ENCODE measurements at regions not wholly inside any gene's neighbourhood (a gene's known extent, or its start where the extent isn't known, plus 50 kb on each side); places are given as distances from the start of the nearest gene placed in this dataset.

DNA sequence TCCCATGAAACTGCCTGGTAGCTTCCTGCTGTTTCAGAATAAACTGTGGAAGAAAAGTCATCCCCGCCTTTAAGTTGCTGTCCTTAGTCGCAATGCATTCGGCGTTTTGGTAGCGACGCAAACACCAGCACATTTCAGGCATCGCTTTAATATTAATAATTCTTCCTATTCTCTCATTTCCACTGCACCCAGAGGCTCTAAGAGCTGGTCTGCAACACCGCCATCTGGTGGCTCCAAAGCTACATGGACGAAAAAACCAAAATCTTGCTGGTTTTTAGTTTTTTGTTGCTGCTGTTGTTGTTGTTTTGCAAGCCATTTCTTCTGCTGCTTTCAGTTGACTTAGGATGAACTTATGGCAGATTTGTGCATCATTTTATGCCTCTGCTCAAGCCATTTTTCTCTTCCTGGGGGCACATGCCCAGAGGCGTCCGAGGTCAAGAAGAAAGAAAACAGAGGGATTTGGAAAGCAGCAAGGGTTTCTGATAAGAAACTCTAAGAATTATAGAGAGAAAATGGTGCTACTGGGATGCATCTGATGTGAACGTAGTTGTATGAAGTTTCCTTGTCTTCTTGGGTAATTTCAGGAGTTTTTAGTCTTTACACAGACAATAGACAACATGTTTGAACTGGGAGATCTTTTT lies 345.4 kb upstream of the KIRREL3 start:
- no peak overlapping the region for H3K27ac Mint-ChIP-seq (ENCODE audit: unreplicated experiment)
- peak; percentile 82 for TF ChIP-seq CTCF (IDR thresholded peaks at IDR 0.05; ENCODE audit: unreplicated experiment)
- no peaks in the 10 kb centered on the region for H3K9me3 Mint-ChIP-seq (ENCODE audit: unreplicated experiment)
- H3K27me3 Mint-ChIP-seq (ENCODE audit: unreplicated experiment) = no peaks in the 10 kb centered on the region
- peak; percentile 46 for DNase-seq (ENCODE audit: low spot score)
- H3K4me3 Mint-ChIP-seq (ENCODE audit: unreplicated experiment) = no peak overlapping the region
- H3K36me3 Mint-ChIP-seq (ENCODE audit: low read depth, unreplicated experiment) = peaks cover 3% of the 10 kb centered on the region
- H3K4me1 Mint-ChIP-seq (ENCODE audit: unreplicated experiment) = no peaks in the 10 kb centered on the region

- no peaks in the 10 kb centered on the region for H3K27me3 Mint-ChIP-seq (ENCODE audit: unreplicated experiment)
- no peak for DNase-seq (ENCODE audit: low spot score)
- no peak for TF ChIP-seq CTCF (IDR thresholded peaks at IDR 0.05; ENCODE audit: unreplicated experiment)
- H3K4me3 Mint-ChIP-seq (ENCODE audit: unreplicated experiment) = no peak overlapping the region
- H3K4me1 Mint-ChIP-seq (ENCODE audit: unreplicated experiment) = peaks cover 16% of the 10 kb centered on the region
- no peaks in the 10 kb centered on the region for H3K9me3 Mint-ChIP-seq (ENCODE audit: unreplicated experiment)
- no peaks in the 10 kb centered on the region for H3K36me3 Mint-ChIP-seq (ENCODE audit: low read depth, unreplicated experiment)
- no peak overlapping the region for H3K27ac Mint-ChIP-seq (ENCODE audit: unreplicated experiment)
Measured at GRCh38 chr11:127340438-127340837, 339.9 kb upstream of the KIRREL3 start.

DNA sequence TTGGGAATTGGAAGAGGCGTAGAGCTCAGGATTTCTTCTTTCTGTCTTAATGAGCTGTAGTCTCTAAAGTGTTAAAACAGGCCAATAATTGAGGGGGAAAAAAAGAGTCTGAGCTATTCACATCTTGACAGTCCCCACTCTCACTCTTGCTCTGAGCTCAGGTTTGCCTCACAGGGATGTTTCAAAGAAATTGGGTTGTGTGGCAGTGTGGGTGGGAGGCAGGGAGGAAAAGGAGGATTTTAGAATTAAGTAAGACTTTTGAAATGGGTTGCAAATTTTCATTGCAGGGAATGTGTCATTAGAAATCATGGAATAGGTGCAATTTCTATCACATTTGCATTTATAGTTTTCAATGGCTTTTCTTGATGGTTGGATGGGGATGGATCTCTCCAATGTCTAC lies 338.8 kb upstream of the KIRREL3 start:
- Mint-ChIP-seq H3K4me1 (ENCODE audit: unreplicated experiment) (peaks cover 16% of the 10 kb centered on the region), H3K27ac (ENCODE audit: unreplicated experiment) (no peak overlapping the region), H3K9me3 (ENCODE audit: unreplicated experiment) (no peaks in the 10 kb centered on the region), H3K36me3 (ENCODE audit: low read depth, unreplicated experiment) (no peaks in the 10 kb centered on the region), H3K4me3 (ENCODE audit: unreplicated experiment) (no peak overlapping the region), H3K27me3 (ENCODE audit: unreplicated experiment) (no peaks in the 10 kb centered on the region)
- TF ChIP-seq CTCF (IDR thresholded peaks at IDR 0.05; ENCODE audit: unreplicated experiment) = no peak
- no peak for DNase-seq (ENCODE audit: low spot score)

GRCh38 chr11:127338380-127339259 lies 338.1 kb upstream of the KIRREL3 start:
- H3K27me3 Mint-ChIP-seq (ENCODE audit: unreplicated experiment) = no peaks in the 10 kb centered on the region
- no peak for DNase-seq (ENCODE audit: low spot score)
- H3K36me3 Mint-ChIP-seq (ENCODE audit: low read depth, unreplicated experiment) = no peaks in the 10 kb centered on the region
- peaks cover 16% of the 10 kb centered on the region for H3K4me1 Mint-ChIP-seq (ENCODE audit: unreplicated experiment)
- no peak for TF ChIP-seq CTCF (IDR thresholded peaks at IDR 0.05; ENCODE audit: unreplicated experiment)
- H3K27ac Mint-ChIP-seq (ENCODE audit: unreplicated experiment) = no peak overlapping the region
- no peaks in the 10 kb centered on the region for H3K9me3 Mint-ChIP-seq (ENCODE audit: unreplicated experiment)
- no peak overlapping the region for H3K4me3 Mint-ChIP-seq (ENCODE audit: unreplicated experiment)

- no peak for TF ChIP-seq CTCF (IDR thresholded peaks at IDR 0.05; ENCODE audit: unreplicated experiment)
- Mint-ChIP-seq H3K36me3 (ENCODE audit: low read depth, unreplicated experiment) (no peaks in the 10 kb centered on the region), H3K4me1 (ENCODE audit: unreplicated experiment) (peaks cover 4% of the 10 kb centered on the region), H3K27me3 (ENCODE audit: unreplicated experiment) (no peaks in the 10 kb centered on the region), H3K9me3 (ENCODE audit: unreplicated experiment) (no peaks in the 10 kb centered on the region), H3K4me3 (ENCODE audit: unreplicated experiment) (no peak overlapping the region), H3K27ac (ENCODE audit: unreplicated experiment) (no peak overlapping the region)
- DNase-seq (ENCODE audit: low spot score) = no peak
Measured at GRCh38 chr11:127334466-127334865, 333.9 kb upstream of the KIRREL3 start.
